H1 (cell line): ENCODE measurements at regions not wholly inside any gene's neighbourhood (a gene's known extent, or its start where the extent isn't known, plus 50 kb on each side); places are given as distances from the start of the nearest gene placed in this dataset.

Experiments used
- CTCF ChIA-PET: fragments of 300-600 bp; sonication (Branson Sonifier 250); formaldehyde crosslinking; loops from one replicate; lab custom pipeline; 2021; ENCODE audit not compliant: partially characterized antibody; lab: Charles Lee
- POLR2A ChIA-PET: fragments of 300-600 bp; sonication (Branson Sonifier 250); formaldehyde crosslinking; loops from one replicate; lab custom pipeline; 2021; ENCODE audit warnings: inconsistent platforms; ENCODE audit not compliant: partially characterized antibody; lab: Charles Lee
- DNase-seq, 2 experiments: peaks; one replicate each; pipeline versions ENCODE4 v3.0.0 to v3.0.0-alpha.2; 2010 to 2022; ENCODE audit warnings: low spot score in 2 of 2, low read depth in 1 of 2, mixed read lengths in 1 of 2
- FAIRE-seq: peaks from 2 replicates; lab custom pipeline; 2011; peaks lifted over from hg19 to GRCh38; lab: Jason Lieb, UNC
- H2AFZ ChIP-seq: 2 replicates; pipeline ENCODE4 v1.8.1; 2012; ENCODE audit warnings: low read length, inconsistent platforms
- H2AK5ac ChIP-seq: 2 replicates; pipeline ENCODE4 v1.6.1; 2013; ENCODE audit warnings: low read depth, low read length
- H2BK120ac ChIP-seq: replicated peaks from 2 replicates; pipeline ENCODE3; 2013; ENCODE audit warnings: low read depth, low read length, inconsistent platforms
- H2BK12ac ChIP-seq: 2 replicates; pipeline ENCODE4 v1.6.1; 2013; ENCODE audit warnings: low read depth, low read length
- H2BK15ac ChIP-seq: 2 replicates; pipeline ENCODE4 v1.6.1; 2013; ENCODE audit warnings: low read length
- H2BK20ac ChIP-seq: 2 replicates; pipeline ENCODE4 v1.6.1; 2013; ENCODE audit warnings: low read length
- H2BK5ac ChIP-seq: 2 replicates; pipeline ENCODE4 v1.6.1; 2013; ENCODE audit warnings: low read depth, low read length
- H3K14ac ChIP-seq: 2 replicates; pipeline ENCODE4 v1.6.1; 2013; ENCODE audit warnings: inconsistent platforms; ENCODE audit not compliant: insufficient read length
- H3K18ac ChIP-seq: 2 replicates; pipeline ENCODE4 v1.6.1; 2013; ENCODE audit warnings: low read length; ENCODE audit errors: extremely low read depth
- H3K23ac ChIP-seq: 2 replicates; pipeline ENCODE4 v1.6.1; 2013; ENCODE audit warnings: inconsistent platforms; ENCODE audit not compliant: insufficient read length
- H3K23me2 ChIP-seq: 2 replicates; pipeline ENCODE4 v1.6.1; 2013; ENCODE audit warnings: low read depth, low read length
- H3K27ac ChIP-seq: 2 replicates; pipeline ENCODE4 v1.6.1; 2011; ENCODE audit warnings: low read depth, low read length, inconsistent platforms
- H3K27me3 ChIP-seq, 4 experiments: replicated peaks in 1 of 4; 1 replicate in 1 of 4; 2 replicates in 3 of 4; pipeline versions ENCODE4 v1.6.1 to v1.8.1; 2011 to 2013; ENCODE audit warnings: low read length in 3 of 4, mild to moderate bottlenecking in 3 of 4, inconsistent platforms in 2 of 4, mixed read lengths in 2 of 4, moderate library complexity in 1 of 4; ENCODE audit not compliant: control insufficient read depth in 3 of 4, insufficient read depth in 3 of 4; ENCODE audit errors: extremely low read depth in 1 of 4
- H3K36me3 ChIP-seq, 4 experiments: 2 replicates each; pipeline versions ENCODE4 v1.6.1 to v1.8.1; 2011 to 2013; ENCODE audit warnings: mild to moderate bottlenecking in 4 of 4, low read length in 3 of 4, moderate library complexity in 2 of 4, control low read depth in 1 of 4, inconsistent platforms in 1 of 4; ENCODE audit not compliant: insufficient read depth in 4 of 4, control insufficient read depth in 2 of 4
- H3K4ac ChIP-seq: replicated peaks from 2 replicates; pipeline ENCODE3; 2013; ENCODE audit warnings: low read length, low read depth, mixed read lengths, inconsistent platforms; ENCODE audit not compliant: insufficient read length
- H3K4me1 ChIP-seq, 4 experiments: replicated peaks in 1 of 4; 1 replicate in 1 of 4; 2 replicates in 3 of 4; pipeline versions ENCODE4 v1.6.1 to v1.8.1; 2011 to 2013; ENCODE audit warnings: low read length in 3 of 4, inconsistent platforms in 2 of 4, mixed read lengths in 1 of 4; ENCODE audit not compliant: insufficient read depth in 4 of 4, control insufficient read depth in 3 of 4
- H3K4me2 ChIP-seq, 2 experiments: 2 replicates each; pipeline versions ENCODE4 v1.6.1 to v1.8.1; 2011 to 2013; ENCODE audit warnings: low read depth in 2 of 2, low read length in 2 of 2, control low read depth in 1 of 2, inconsistent platforms in 1 of 2, mild to moderate bottlenecking in 1 of 2; ENCODE audit not compliant: insufficient read depth in 1 of 2
- H3K4me3 ChIP-seq, 4 experiments: fragments of 200-600, 300-600 bp in 1 of 4; sonication (generic), shearing (Covaris generic), sonication (Bioruptor Twin) in 1 of 4; 2 replicates each; pipeline versions ENCODE4 v1.5.1 to v1.8.1; 2011 to 2016; ENCODE audit warnings: low read length in 4 of 4, low read depth in 3 of 4, control low read depth in 2 of 4, inconsistent platforms in 2 of 4, mild to moderate bottlenecking in 2 of 4, mixed read lengths in 1 of 4, moderate library complexity in 1 of 4; ENCODE audit not compliant: insufficient read depth in 2 of 4; ENCODE audit errors: extremely low read depth in 1 of 4
- H3K56ac ChIP-seq: replicated peaks from 2 replicates; pipeline ENCODE3; 2013; ENCODE audit warnings: low read depth, mild to moderate bottlenecking, mixed read lengths, low read length, inconsistent platforms; ENCODE audit not compliant: insufficient read length
- H3K79me1 ChIP-seq: 2 replicates; pipeline ENCODE4 v1.6.1; 2013; ENCODE audit warnings: low read depth, low read length, control low read depth
- H3K79me2 ChIP-seq, 2 experiments: 2 replicates each; pipeline versions ENCODE4 v1.6.1 to v1.8.1; 2012 to 2013; ENCODE audit warnings: low read length in 2 of 2, mild to moderate bottlenecking in 2 of 2, inconsistent platforms in 1 of 2; ENCODE audit not compliant: insufficient read depth in 2 of 2, control insufficient read depth in 1 of 2
- H3K9ac ChIP-seq, 4 experiments: replicated peaks in 1 of 4; 1 replicate in 1 of 4; 2 replicates in 3 of 4; pipeline versions ENCODE4 v1.6.1 to v1.8.1; 2011 to 2013; ENCODE audit warnings: low read depth in 3 of 4, low read length in 3 of 4, control low read depth in 2 of 4, mild to moderate bottlenecking in 2 of 4, moderate library complexity in 2 of 4, inconsistent platforms in 1 of 4; ENCODE audit errors: extremely low read depth in 1 of 4
- H3K9me3 ChIP-seq, 2 experiments: 2 replicates each; pipeline versions ENCODE4 v1.6.1 to v1.8.1; 2012 to 2013; ENCODE audit warnings: mild to moderate bottlenecking in 2 of 2, moderate library complexity in 2 of 2, control low read depth in 1 of 2, inconsistent platforms in 1 of 2, low read depth in 1 of 2, low read length in 1 of 2, mixed read lengths in 1 of 2; ENCODE audit not compliant: insufficient read depth in 2 of 2
- H4K20me1 ChIP-seq, 2 experiments: replicated peaks in 1 of 2; 2 replicates each; pipeline versions ENCODE3 to v1.8.1; 2011 to 2013; ENCODE audit warnings: inconsistent platforms in 2 of 2, low read length in 2 of 2, mild to moderate bottlenecking in 1 of 2; ENCODE audit not compliant: insufficient read depth in 2 of 2, control insufficient read depth in 1 of 2
- H4K5ac ChIP-seq: 2 replicates; pipeline ENCODE4 v1.6.1; 2013; ENCODE audit warnings: low read length, low read depth, mixed read lengths, inconsistent platforms; ENCODE audit not compliant: insufficient read length
- H4K8ac ChIP-seq: 2 replicates; pipeline ENCODE4 v1.8.0; 2013; ENCODE audit warnings: mild to moderate bottlenecking, moderate library complexity, low read length, inconsistent platforms; ENCODE audit not compliant: insufficient read depth; ENCODE audit errors: extremely low read depth
- H4K91ac ChIP-seq: replicated peaks from 2 replicates; pipeline ENCODE3; 2013; ENCODE audit warnings: low read length, mixed read lengths, inconsistent platforms; ENCODE audit not compliant: insufficient read length
- CHD2 ChIP-seq: IDR thresholded peaks from 2 replicates; pipeline ENCODE4 v1.6.1; 2012; ENCODE audit warnings: low read length, improper control_type of control experiment
- FOSL1 ChIP-seq: IDR thresholded peaks from 2 replicates; pipeline ENCODE4 v1.6.1; 2011; ENCODE audit warnings: mild to moderate bottlenecking, low read depth, low read length, moderate library complexity; ENCODE audit not compliant: insufficient read depth
- HDAC6 ChIP-seq: IDR thresholded peaks from one replicate; pipeline ENCODE4 v1.7.1; 2012; ENCODE audit warnings: low read depth, mild to moderate bottlenecking, inconsistent platforms, low read length, moderate library complexity
- JUN ChIP-seq: IDR thresholded peaks from 2 replicates; pipeline ENCODE4 v1.6.1; 2011; ENCODE audit warnings: low read depth, mild to moderate bottlenecking, improper control_type of control experiment, low read length
- KDM1A ChIP-seq: fragments of 200-600, 300-600 bp; sonication (generic); IDR thresholded peaks from 2 replicates; pipeline ENCODE4 v1.7.1; 2016; ENCODE audit warnings: mild to moderate bottlenecking, low read length, borderline replicate concordance
- KDM4A ChIP-seq: IDR thresholded peaks from one replicate; pipeline ENCODE4 v1.7.1; 2012; ENCODE audit warnings: low read depth, mild to moderate bottlenecking, moderate library complexity, low read length, inconsistent platforms; ENCODE audit not compliant: severe bottlenecking
- MAX ChIP-seq: IDR thresholded peaks from 2 replicates; pipeline ENCODE4 v1.6.1; 2012; ENCODE audit warnings: inconsistent platforms
- NRF1 ChIP-seq: IDR thresholded peaks from 2 replicates; pipeline ENCODE4 v1.6.1; 2011; ENCODE audit warnings: mild to moderate bottlenecking, low read depth, low read length, improper control_type of control experiment
- POLR2A ChIP-seq, 2 experiments: IDR thresholded peaks; 1 replicate in 1 of 2; 2 replicates in 1 of 2; pipeline ENCODE4 v1.6.1; 2011; ENCODE audit warnings: low read depth in 2 of 2, low read length in 2 of 2, mild to moderate bottlenecking in 2 of 2; ENCODE audit errors: control extremely low read depth in 1 of 2
- RFX5 ChIP-seq: IDR thresholded peaks from 2 replicates; pipeline ENCODE4 v1.6.1; 2011; ENCODE audit warnings: low read depth, low read length, improper control_type of control experiment, borderline replicate concordance
- SAP30 ChIP-seq: fragments of 300-600 bp; sonication (generic); IDR thresholded peaks from 2 replicates; pipeline ENCODE4 v1.7.1; 2012; ENCODE audit warnings: low read length, moderate library complexity, mild to moderate bottlenecking, inconsistent platforms; ENCODE audit not compliant: insufficient read depth, insufficient replicate concordance
- SIN3A ChIP-seq, 2 experiments: IDR thresholded peaks in 1 of 2; conservative IDR thresholded peaks in 1 of 2; 2 replicates each; pipeline ENCODE4 v1.6.1; 2011 to 2012; ENCODE audit warnings: low read length in 2 of 2, improper control_type of control experiment in 1 of 2, low read depth in 1 of 2, mild to moderate bottlenecking in 1 of 2
- SIX5 ChIP-seq: IDR thresholded peaks from 2 replicates; pipeline ENCODE4 v1.6.1; 2011; ENCODE audit warnings: mild to moderate bottlenecking, low read depth, low read length
- SUZ12 ChIP-seq: fragments of 200-600 bp; sonication (generic); IDR thresholded peaks from 2 replicates; pipeline ENCODE4 v1.6.1; 2012; ENCODE audit warnings: mild to moderate bottlenecking, inconsistent platforms, low read length, moderate library complexity, mixed read lengths
- TAF1 ChIP-seq: IDR thresholded peaks from 2 replicates; pipeline ENCODE4 v1.6.1; 2011; ENCODE audit warnings: mild to moderate bottlenecking, low read depth, low read length
- TCF12 ChIP-seq: IDR thresholded peaks from 2 replicates; pipeline ENCODE4 v1.6.1; 2011; ENCODE audit warnings: low read depth, mild to moderate bottlenecking, low read length
- WGBS, 2 experiments: shearing (Covaris generic) in 1 of 2; methylation state at CpG; one replicate each; pipeline versions ENCODE4 v1.1.6 to v1.1.7; 2013 to 2015; ENCODE audit warnings: low lambda C conversion rate in 2 of 2, mixed read lengths in 2 of 2, inconsistent platforms in 1 of 2, low coverage in 1 of 2, missing lambda C conversion rate in 1 of 2; ENCODE audit not compliant: insufficient replicate concordance in 2 of 2, insufficient coverage in 1 of 2, insufficient read length in 1 of 2; ENCODE audit errors: extremely low coverage in 1 of 2, missing lambda C conversion rate in 1 of 2; 5-methylcytosine and 5-hydroxymethylcytosine counted together

GRCh38 chr10:133008736-133009135 lies 66.4 kb upstream of the CFAP46 start:
- H3K27ac ChIP-seq = no peak overlapping the region
- H2BK120ac ChIP-seq = no peak overlapping the region
- no peak overlapping the region for H4K91ac ChIP-seq
- H2BK20ac ChIP-seq = no peak overlapping the region
- H4K8ac ChIP-seq = no peak overlapping the region; the same call in 1 of the 2 replicates
- H3K9me3 ChIP-seq = peaks cover 0 to 5% of the 10 kb centered on the region in 2 experiments; a peak in 1 of 4 replicates
- peaks cover 0 to 6% of the 10 kb centered on the region in 2 experiments for H4K20me1 ChIP-seq
- H2BK15ac ChIP-seq = no peak overlapping the region
- H2AK5ac ChIP-seq = no peak overlapping the region
- H3K9ac ChIP-seq = no peak overlapping the region
- FAIRE-seq = no peak
- ChIA-PET CTCF (interaction anchor here (0.6 kb wide), 1 partner anchor 69 kb away, joined by 3 read pairs; no protein-coding TSS in a partner anchor), POLR2A (no interaction called here)
- H2BK5ac ChIP-seq = no peak overlapping the region
- no peak overlapping the region for H4K5ac ChIP-seq
- H3K27me3 ChIP-seq = no peaks in the 10 kb centered on the region
- DNase-seq = no peak
- H3K18ac ChIP-seq = no peak overlapping the region
- H3K56ac ChIP-seq = no peak overlapping the region
- H3K23me2 ChIP-seq = peaks cover 10% of the 10 kb centered on the region
- H3K79me1 ChIP-seq = no peaks in the 10 kb centered on the region
- 89% methylated on average over 11 of the region's 11 CpGs; no CpG with 5 or more reads in 1 of the 2 experiments for WGBS, 2 experiments
- H3K79me2 ChIP-seq = no peaks in the 10 kb centered on the region
- H3K14ac ChIP-seq = no peak overlapping the region
- H2AFZ ChIP-seq = no peak overlapping the region
- no peak overlapping the region for H3K23ac ChIP-seq
- no peaks in the 10 kb centered on the region; a peak in 1 of 8 replicates for H3K36me3 ChIP-seq
- H3K4me1 ChIP-seq = no peaks in the 10 kb centered on the region
- no peak overlapping the region for H3K4me3 ChIP-seq
- no peak overlapping the region for H3K4me2 ChIP-seq
- no peak overlapping the region for H3K4ac ChIP-seq
- H2BK12ac ChIP-seq = no peak overlapping the region
- TF ChIP-seq TCF12 (no peak), NRF1 (no peak), SIN3A (conservative IDR thresholded peaks at IDR 0.05 in 1 of 2, IDR thresholded peaks at IDR 0.05 in 1 of 2; ENCODE audit: low read depth in 1 of 2, low read length in 2 of 2) (no peak), SUZ12 (no peak), POLR2A (IDR thresholded peaks at IDR 0.05; ENCODE audit: control extremely low read depth in 1 of 2, low read depth in 2 of 2, low read length in 2 of 2) (no peak), CHD2 (no peak), MAX (no peak), TAF1 (no peak), HDAC6 (no peak), KDM1A (no peak), RFX5 (no peak), FOSL1 (no peak), JUN (no peak), SIX5 (no peak), KDM4A (no peak), SAP30 (no peak)
